Activated CD8-positive, alpha-beta memory T cell treated with anti-CD3 and anti-CD28 coated beads, Interleukin-2, amount 50 U/mL, for 4 hours (primary cell): ENCODE measurements at regions not wholly inside any gene's neighbourhood (a gene's known extent, or its start where the extent isn't known, plus 50 kb on each side); places are given as distances from the start of the nearest gene placed in this dataset.

Experiments
- DNase-seq: peaks from one replicate; pipeline ENCODE4 v3.0.0-alpha.2; 2020

DNA sequence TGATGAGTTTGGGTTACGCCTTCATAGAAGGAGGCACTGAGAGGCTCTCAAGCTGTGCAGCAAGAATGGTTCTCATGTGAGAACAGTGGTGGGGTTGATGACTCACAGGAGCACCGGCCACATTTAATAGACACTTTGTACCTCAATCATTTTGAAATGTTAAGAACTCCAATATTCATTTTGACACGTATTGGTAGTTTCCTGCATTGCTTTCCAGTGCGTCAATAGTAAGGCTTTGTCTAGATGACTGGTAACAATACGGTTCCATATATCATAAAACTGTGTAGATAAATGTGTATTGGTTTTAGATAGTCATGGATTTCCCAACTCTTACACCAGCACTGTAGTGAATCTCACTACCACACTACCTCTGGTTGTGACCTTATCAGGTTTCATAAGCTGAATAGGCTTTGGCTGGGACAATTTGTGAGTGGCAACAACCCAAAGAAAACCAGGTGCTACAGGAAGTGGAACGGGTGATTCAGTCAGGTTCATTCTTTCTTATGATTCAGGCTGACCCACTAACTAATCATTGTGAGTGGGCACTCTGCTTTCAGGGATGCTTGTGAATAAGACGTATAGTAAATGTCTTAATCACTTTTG is 362.6 kb downstream of the KLF5 start:
- DNase-seq: no peak

DNA sequence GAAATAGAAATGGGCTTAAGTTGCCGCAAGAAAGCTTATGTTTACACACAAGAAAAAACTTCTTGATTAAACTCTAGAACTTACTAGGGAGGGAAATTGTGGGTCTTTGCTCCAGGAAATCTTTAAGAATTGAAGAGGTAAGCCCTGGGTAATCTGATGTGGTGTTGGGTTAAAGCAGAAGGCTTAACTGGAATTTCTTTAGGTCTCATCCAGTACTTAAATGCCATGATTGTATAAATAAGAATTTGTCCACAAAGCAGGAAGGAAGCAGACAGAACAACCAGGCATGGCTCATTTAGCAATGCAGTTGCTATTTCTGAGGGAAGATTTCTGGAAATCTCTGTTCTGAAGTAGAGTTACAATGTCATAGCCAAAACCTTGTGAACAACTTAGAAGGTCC is 360.4 kb downstream of the KLF5 start:
- DNase-seq: no peak

DNA sequence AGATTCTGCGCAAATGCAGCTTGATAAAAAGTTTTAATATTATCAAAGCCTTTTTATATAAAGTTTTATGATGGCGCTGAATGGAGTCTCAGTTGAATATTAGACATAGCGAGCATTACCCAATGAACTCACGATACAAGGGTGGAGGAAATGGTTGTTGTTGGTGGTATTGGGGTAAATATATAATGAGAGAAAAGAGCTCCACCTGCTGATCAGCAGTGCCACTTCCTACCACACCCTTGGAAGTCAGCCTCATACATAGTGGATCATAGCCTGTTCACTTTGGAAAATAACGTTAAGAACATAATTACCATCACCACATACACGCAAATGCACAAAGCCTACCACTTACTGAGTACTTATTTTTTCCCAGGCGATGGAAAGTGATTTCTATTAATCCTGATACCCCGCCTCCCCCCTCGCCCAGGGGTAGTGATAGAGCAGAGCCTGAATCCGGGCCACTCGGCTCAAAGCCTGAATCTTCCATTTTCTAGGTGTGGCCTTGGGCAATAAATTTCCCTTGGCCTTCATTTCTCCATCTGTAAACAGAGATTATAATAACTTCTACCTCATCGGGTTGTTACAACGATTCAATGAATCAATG is 358.3 kb downstream of the KLF5 start:
- no peak for DNase-seq

DNA sequence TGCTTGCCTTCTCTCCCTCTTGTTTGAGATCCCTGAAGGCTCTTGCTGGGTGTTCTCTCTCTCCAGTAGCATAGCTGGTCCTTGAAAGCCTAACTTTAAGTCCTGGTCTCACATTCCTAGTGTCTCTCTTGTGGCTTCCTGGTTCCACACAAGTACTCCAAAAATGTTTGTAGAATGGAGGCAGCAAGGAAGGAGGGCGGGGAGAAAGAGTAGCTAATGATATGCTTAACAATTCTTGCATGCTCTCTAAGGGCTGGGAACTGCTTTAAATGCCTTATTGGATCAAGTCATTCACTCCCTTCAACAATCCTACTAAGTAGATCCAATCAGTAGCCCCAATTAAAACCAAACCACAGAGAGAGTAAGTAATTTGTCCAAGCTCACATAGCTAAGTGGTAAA is 357.3 kb downstream of the KLF5 start:
- no peak for DNase-seq

DNA sequence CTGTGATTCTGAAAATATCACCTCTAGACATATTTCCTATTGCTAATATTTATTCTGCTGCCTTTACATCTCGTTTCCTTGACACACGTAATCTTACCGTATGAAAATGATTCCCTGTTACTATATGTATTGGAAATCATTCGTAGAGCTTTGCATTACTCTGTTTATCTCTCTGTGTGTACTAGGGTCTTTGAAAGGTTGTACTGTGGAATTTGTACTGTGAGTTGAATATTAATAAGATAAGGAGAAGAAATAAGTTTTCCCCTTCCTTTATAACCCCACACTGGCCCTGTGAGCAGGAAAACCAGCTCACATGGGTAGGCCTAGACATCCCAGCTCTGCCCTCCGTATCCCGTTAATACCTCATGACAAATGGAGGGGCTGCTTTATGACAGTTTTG is 354.9 kb downstream of the KLF5 start:
- DNase-seq: no peak

DNA sequence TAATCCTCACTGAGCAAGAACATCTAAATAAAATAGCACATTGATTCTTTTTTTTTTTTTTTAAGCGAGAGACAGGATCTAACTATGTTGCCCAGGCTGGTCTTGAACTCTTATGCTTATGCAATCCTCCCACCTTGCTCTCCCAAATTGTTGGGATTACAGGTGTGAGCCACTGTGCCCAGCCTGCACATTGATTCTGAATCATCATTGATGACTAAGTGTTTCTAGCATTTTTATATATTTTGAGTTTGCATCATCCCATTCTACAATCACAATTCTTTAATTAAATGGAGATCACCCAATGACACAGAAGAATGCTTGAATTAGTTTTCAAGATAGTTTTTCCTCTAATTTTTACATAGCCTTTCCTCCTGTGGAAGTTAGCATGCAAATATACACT is 354.1 kb downstream of the KLF5 start:
- no peak for DNase-seq

DNA sequence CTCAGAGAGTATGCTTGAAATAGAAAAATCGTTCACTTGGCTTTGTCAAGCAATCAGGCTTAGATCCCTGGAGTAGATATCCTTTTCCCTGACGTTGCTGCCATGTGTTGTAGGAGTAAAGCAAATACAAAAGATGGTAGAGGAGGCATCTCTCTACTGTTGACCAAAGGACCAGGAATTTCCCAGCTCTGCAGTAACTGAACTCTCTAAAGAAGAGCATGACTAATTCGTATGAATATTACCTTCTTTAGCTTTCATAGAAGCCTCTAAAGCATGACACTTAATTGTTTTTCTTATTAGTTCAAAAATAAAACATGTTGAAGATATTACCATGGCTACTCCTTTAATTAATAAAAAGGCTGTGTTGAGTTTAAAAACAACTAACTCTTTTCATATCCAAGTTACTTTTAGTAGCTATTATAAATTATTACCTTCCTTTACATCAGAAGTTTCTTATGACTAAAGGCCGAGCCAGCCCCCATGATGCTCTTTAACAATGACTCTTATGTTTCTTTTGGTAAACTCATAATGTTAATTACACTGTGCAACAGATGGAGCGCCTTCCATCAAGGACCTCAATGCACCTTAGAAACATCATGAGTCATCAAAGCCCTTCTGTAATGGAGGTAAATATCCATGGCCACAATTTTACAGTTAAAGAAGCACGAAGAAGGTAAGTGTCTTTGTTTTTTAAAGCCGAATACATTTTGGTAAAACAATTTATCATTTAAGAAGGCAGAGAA is 352.4 kb downstream of the KLF5 start:
- DNase-seq: no peak

DNA sequence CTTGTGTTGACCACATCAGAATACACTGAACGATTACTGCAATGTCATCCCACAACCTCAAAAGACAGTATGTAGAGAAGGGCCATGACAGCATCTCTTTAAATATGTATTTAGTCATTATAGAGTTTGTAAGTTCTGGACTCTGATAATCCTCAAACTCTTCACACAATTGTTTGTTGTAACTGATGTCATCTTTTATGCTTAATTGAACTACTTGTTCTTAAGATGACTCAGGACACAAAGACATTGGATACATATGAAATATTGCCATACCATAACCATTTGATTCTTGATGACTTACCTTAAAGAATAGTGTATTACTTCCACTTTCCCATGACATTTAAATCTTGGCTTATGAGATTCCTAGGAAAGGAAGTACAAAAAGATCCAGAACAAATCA is 347.6 kb downstream of the KLF5 start:
- DNase-seq: no peak

DNA sequence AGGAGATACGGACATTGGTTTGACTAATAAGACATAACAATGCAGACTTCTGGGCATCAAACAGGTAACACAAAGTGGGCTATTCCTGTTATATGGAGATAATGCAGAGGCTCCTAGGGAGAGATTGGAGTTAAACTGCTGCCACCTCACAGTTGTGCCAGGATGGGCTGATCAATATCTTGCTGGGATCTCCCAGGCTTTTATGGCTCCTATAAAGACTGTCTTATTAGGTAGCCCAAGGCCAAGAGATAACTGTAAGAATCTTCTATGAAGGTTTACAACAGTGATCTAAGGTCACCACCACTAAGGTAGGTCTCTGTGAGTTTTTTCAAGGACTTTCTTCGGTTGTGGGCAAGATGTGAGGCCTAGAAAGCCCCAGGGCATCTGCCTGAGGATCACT is 345.8 kb downstream of the KLF5 start:
- DNase-seq: no peak

DNA sequence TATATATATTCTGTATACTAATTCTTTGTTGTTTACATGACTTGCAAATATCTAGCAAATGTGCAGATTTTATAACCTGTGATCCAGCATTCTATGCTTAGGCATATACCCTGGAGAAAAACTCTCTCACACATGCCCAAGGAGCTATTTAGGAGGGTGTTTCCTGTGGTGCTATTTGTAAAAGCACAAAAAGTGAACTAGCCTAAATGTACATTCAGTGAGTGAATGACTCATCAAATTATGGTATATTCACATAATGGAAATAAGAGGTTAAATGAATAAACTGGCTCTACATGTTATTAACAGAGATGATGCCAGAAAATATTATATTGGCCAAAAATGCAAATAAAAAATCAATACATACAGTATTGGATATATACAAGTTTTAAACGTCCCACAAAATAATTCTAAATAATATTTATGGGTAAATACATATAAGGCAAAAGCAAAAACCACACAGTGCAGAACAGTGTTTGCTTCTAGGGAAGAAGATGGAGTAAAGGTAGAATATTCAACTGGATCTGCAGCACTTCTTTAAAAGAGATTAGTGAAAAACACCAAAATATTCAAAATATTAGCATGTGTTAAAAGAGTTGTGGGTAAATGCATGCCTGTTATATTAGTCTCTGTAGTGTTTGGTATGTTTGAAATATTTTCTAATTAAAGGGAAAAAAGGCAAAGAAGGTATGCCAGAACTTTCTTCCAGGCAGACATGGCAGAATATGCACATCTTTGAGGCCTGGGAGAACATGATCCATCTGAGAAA is 344.7 kb downstream of the KLF5 start:
- DNase-seq: no peak

DNA sequence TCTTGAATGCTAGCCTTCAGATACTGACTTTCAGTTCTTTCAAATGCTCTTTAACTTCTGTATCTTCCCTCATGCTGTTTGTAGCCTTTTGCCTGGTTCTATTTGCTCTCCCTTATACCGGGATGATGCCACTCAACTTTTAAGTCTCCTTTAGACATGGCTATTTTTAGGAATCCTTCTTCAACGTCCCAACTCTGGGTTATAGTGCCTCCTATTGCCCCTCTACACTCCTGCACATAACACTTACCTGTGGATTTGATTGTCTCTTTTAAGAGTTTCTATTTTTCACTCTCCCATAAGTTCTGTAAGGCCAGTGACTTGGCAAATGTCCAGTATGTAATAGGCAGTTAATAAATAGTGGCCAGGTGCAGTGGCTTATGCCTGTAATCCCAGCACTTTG is 343.0 kb downstream of the KLF5 start:
- DNase-seq: no peak

DNA sequence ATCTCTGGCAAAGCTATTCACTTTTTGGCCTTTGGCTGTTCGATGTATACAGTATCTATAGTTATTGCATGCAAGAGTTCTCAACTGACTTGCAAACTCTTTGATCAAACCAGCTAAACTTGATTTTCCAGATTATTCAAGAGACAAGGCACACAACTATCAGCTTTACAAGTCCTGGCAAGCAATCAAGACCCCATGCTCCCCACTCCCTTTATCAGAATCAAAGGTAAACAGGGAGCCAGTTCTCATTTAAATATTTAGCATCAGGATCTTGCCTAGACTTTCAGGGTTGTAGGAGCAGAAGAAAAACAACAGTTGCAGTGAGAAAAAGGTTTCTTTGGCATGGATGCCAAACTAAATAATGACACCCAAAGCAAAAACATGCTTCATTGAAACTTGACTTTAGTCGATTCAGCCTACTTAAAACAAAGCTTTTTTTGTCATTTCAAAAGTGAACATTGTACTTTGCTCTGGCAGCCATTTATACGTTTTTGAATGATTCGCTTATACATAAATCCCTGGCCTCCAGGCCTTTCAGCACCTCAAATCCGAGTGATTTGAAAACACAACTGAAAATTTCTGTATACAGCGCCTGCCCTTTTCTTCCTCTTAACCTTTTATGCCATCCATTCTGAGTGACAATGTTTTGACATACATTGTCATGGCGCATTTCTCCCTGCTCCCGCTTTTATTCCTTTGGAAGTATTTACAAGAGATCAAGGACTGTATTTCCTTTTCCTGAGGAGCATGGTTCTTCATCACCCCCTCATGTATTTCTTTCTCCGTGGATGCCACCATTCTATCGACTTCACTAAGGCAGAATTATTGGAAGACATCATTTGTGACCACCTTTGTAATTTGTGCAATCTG is 340.8 kb downstream of the KLF5 start:
- no peak for DNase-seq

DNA sequence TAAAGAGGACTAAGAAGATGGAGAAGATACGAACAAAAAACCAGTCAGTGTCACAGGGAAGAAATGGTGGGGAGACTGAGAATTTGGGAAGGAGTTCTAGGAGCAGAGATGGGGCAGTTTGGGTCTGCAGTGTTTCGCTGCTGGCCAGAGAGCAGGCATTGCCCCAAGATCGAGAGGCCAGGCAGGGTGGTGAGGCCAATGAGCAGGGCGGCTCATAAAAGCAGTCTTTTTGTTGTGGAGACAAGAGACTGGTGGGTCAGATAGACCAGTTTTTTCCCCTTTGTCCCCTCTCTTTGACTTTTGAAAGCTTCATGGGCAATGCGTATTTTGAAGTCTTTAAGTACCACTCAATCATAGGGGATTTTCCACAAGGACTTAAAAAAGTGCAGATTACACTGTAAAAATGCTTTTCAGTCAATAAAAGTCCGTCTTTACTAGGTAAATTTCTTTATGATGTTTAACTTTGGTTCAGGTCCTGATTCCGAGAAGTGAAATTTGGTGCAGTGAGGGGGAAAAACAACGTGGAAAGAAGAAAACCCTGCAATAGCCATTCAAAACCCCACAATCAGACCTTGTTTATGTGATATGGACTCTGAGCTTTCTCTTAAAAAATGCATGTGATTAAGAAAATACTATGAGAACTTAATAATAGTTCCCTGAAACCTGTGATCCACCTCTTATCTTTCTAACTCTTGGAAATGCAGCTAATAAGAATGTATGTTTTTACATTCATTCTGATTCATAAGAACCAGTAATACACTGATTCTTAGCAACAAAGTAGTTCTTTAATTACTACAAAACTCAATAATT is 338.9 kb downstream of the KLF5 start:
- DNase-seq: no peak

DNA sequence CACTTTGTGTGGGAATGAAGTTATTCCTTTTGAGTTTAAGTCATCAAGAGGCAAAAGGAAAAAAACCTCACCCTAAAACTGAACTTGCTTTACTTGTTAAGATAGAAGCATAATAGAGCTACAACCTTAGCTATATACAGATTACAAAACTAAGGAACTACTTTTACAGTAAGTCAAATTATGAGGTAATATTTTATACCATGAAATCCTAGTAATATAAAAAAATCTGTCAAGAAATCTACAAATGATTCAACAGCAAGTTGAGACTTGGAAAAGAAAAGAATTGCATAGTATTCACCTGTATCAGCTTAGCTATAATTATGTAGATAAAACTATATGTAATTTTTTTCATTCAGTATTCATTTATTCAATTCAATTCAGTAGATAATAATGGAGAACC is 335.3 kb downstream of the KLF5 start:
- DNase-seq: no peak

DNA sequence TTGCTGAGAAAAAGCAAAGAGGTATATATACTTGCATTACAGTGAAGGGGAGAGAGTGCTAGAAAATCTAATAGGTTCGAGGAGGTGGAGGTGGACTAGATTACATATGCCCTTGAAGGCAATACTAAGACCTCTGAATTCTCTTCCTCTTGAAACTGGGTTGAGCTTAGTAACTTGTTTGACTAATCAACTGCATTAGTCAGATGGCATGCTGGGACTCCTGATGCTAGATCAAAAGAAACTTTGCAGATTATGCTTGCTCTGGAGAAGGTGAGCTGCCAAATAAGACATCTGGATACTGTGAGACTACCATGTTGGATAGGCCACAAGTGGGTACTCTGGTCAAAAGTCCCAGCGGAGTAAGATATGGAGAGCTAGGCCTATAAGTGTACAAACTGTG is 331.3 kb downstream of the KLF5 start:
- no peak for DNase-seq

DNA sequence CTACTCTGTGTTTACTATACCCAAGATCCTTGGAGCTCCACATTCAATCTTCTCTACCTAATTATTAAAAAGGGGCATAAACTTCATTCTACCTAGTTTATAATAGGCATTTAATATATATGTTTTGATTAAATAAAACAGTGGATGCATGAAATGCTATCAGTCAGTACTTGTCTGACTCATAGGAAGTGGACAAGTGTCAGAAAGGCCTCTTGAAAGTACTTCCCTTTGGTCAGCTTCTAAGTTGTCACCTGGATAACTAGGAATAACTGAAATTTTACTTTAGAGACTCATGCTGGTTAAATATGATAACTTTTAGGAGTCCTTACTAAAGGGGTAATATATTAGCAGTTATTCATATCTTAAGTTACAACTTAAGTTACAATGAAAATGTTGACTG is 329.8 kb downstream of the KLF5 start:
- no peak for DNase-seq

DNA sequence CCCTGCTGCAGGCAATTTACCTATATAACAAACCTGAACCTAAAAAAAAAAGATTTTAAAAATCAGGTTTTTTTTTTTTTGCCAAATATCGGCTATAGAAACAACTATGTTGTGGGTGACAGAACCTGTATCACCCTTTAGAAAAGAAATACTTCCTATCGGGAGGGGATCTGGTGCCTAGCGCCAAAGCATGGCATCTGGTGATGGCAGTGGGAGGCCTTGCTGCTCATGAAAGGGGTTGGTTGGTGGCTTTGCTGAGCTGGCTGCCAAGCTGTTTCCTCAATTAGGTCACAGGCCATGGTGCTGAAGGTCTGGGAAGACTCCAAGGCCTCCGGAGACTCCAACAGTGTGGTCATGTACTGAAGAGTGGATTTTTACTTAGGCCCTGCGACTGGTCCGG is 328.5 kb downstream of the KLF5 start:
- no peak for DNase-seq

DNA sequence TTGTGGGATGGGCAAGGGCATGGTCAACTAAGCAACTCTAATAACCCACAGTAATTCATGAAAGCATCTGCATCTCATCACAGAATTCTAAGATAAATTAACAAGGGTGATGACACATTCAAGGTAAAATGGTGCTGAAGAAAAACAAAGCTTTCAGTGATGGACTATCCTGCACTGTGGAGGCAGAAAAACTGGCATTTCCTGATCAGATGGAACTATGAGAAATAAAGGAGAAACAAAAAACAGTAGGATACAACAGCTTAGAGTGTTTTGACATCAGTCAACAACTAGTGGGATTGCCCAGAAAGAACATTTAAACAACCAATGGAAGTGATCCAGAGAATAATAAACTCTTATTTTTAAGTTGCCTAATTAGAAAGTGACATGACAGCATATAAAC is 327.0 kb downstream of the KLF5 start:
- DNase-seq: no peak

DNA sequence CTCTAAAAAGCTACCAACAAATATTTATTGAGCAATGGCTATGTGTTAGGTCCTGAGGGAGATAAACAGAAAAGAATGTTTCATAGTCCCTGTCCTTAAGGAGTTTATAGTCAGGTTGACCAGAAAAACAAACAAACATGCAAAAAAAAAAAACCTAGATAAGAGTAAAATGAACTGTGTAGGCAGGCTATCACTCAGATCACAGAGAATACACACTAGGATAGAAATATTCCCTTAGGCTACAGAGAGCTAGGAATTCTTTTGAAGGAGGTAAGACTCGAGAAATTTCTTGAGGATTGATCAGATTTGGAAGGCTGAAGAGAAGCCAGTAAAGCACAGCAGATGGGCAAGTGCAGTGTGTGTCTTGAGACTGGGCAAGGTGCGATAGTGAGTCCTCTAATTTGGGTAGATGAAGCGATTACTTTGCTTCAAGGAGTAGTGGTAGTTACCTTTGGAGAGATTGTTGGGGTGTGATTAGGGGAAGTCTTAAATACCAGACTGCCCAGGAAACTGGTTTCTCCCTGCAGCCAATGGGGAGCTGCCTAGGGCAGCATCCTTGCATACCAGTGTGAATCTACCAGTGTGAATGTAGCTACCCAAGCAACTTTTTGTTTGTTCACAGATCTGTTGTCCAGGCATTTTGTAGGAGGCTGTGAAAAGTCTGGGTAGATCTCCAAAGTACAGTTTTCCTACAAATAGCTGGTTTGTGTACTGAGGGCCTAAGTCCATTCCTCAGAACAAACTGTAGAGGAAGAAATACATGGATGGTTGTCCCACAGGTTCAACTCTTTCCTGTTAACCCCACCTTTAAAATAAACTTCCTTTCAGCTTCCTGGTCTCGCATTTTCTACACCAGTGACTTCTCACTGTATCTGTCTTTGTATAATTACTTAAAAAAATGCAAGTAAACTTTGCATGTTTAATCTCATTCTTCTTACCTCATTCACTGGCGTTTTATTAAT is 314.1 kb downstream of the KLF5 start:
- no peak for DNase-seq

DNA sequence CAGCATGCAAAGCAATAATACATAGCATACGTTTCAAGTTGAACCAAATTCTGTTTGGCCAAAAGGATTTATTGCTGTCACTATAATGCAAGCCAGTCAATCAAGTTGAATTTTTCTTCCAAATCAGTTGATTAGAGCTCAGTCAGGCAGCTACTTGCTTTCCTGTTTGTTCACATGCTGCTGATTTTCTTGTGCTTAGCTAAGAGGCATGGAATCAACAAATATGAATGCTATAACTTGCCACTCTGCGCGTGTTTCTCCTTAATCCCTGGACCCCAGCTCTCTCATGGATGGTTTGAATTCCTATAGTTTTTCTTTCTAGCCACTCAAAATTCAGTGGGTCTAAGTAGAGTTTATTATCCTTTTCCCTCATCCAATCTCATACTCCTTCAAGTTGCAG is 311.3 kb downstream of the KLF5 start:
- no peak for DNase-seq

DNA sequence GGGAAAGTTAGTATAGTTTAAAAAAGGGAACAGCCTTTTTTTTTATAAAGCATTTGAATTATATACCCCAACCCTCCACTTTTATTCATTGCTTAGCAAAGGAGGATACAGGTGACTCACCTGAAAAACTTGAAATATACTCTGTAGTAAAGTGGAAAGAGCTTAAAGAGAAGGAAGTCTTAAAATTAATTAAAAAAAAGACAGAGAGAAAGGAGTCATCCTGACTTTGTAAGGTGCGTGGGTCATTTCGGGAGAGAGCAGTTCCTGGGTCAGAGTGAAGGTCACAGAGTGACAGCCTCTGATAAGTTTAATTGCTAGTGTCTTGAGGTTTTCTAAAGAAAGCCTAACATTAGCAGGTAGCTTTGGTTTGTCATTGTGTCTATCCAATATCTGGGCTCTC is 310.3 kb downstream of the KLF5 start:
- DNase-seq: no peak
